MM.1S (cell line): ENCODE measurements at regions not wholly inside any gene's neighbourhood (a gene's known extent, or its start where the extent isn't known, plus 50 kb on each side); places are given as distances from the start of the nearest gene placed in this dataset.

Source experiments
- DNase-seq: peaks from one replicate; pipeline ENCODE4 v3.0.0-alpha.2; 2015
- H2AFZ ChIP-seq: fragments of 300-600 bp; sonication (generic); 2 replicates; pipeline ENCODE4 v1.6.0; 2016; ENCODE audit warnings: antibody characterized with exemption, low read length
- H3F3A ChIP-seq: fragments of 300-600 bp; sonication (generic); 2 replicates; pipeline ENCODE4 v1.6.1; 2016; ENCODE audit warnings: mild to moderate bottlenecking, antibody characterized with exemption, low read length, moderate library complexity, mixed read lengths; ENCODE audit not compliant: insufficient read depth
- H3K27ac ChIP-seq: fragments of 300-600 bp; sonication (generic); 2 replicates; pipeline ENCODE4 v1.5.1; 2016; ENCODE audit warnings: mild to moderate bottlenecking, low read length
- H3K27me3 ChIP-seq: fragments of 300-600 bp; sonication (generic); replicated peaks from 2 replicates; pipeline ENCODE4 v1.6.0; 2016; ENCODE audit warnings: low read length; ENCODE audit not compliant: insufficient read depth
- H3K36me3 ChIP-seq: fragments of 300-600 bp; sonication (generic); replicated peaks from 2 replicates; pipeline ENCODE4 v1.6.1; 2016; ENCODE audit warnings: mild to moderate bottlenecking, low read length, mixed read lengths; ENCODE audit not compliant: insufficient read depth
- H3K4me1 ChIP-seq: fragments of 300-600 bp; sonication (generic); 2 replicates; pipeline ENCODE4 v1.6.1; 2016; ENCODE audit warnings: low read length, mixed read lengths
- H3K4me2 ChIP-seq: fragments of 300-600 bp; sonication (generic); 2 replicates; pipeline ENCODE4 v1.6.0; 2016; ENCODE audit warnings: low read depth, low read length
- H3K4me3 ChIP-seq: fragments of 300-600 bp; sonication (generic); 2 replicates; pipeline ENCODE4 v1.5.1; 2016; ENCODE audit warnings: low read length, mixed read lengths
- H3K79me2 ChIP-seq: fragments of 300-600 bp; sonication (generic); 2 replicates; pipeline ENCODE4 v1.6.1; 2016; ENCODE audit warnings: mixed run types, low read length, mixed read lengths
- H3K9ac ChIP-seq: fragments of 300-600 bp; sonication (generic); 2 replicates; pipeline ENCODE4 v1.6.1; 2016; ENCODE audit warnings: low read length, mixed read lengths
- H3K9me2 ChIP-seq: fragments of 300-600 bp; sonication (generic); replicated peaks from 2 replicates; pipeline ENCODE4 v1.6.1; 2016; ENCODE audit warnings: mild to moderate bottlenecking, low read length, mixed read lengths; ENCODE audit not compliant: insufficient read depth
- H3K9me3 ChIP-seq: fragments of 300-600 bp; sonication (generic); replicated peaks from 2 replicates; pipeline ENCODE4 v1.6.1; 2016; ENCODE audit warnings: mild to moderate bottlenecking, low read length, mixed read lengths; ENCODE audit not compliant: insufficient read depth
- H4K20me1 ChIP-seq: fragments of 300-600 bp; sonication (generic); 2 replicates; pipeline ENCODE4 v1.6.1; 2016; ENCODE audit warnings: mild to moderate bottlenecking, low read length, moderate library complexity, mixed read lengths; ENCODE audit not compliant: insufficient read depth
- EZH2 ChIP-seq: fragments of 300-600 bp; sonication (generic); optimal IDR thresholded peaks from 2 replicates; pipeline ENCODE3; 2017; ENCODE audit warnings: low read depth, mild to moderate bottlenecking, antibody characterized with exemption, low read length, mixed read lengths
- EZH2phosphoT487 ChIP-seq: fragments of 300-600 bp; sonication (generic); IDR thresholded peaks from 2 replicates; pipeline ENCODE4 v1.6.1; 2018; ENCODE audit warnings: antibody characterized with exemption, low read length
- TF ChIP-seq, protein P1 (sequence below): fragments of 300-600 bp; sonication (generic); IDR thresholded peaks from 2 replicates; pipeline ENCODE4 v1.5.1; 2016; ENCODE audit warnings: antibody characterized with exemption, low read length, mixed read lengths

DNA sequence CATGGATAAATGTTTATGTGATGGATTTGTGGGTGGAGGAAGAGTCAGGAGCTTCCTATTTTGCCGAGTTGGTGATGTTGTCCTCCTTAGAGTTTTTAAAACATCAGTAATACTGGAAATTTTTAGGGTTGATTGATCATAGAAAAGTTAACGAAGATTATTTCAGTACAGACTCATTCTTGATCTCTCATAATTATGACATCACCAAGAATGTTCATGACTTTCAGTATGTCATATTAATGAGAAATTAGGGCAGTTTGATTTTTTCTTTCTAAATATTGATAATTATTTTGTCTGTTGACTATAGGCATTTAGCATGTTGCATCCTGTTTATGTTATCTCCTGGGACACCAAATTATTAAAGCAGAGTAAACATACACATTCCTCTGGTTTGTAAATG, 512.2 kb downstream of the CD109 start:
- H3K27me3 ChIP-seq: no peaks in the 10 kb centered on the region
- no peaks in the 10 kb centered on the region for H3K79me2 ChIP-seq
- H3K27ac ChIP-seq: no peak overlapping the region
- no peak overlapping the region for H3K4me2 ChIP-seq
- no peaks in the 10 kb centered on the region for H3K36me3 ChIP-seq
- no peaks in the 10 kb centered on the region for H3K9me3 ChIP-seq
- H3K9me2 ChIP-seq: no peaks in the 10 kb centered on the region
- no peaks in the 10 kb centered on the region for H3F3A ChIP-seq
- H3K9ac ChIP-seq: no peak overlapping the region
- H3K4me3 ChIP-seq: no peak overlapping the region
- no peak for TF ChIP-seq EZH2
- no peak for TF ChIP-seq EZH2phosphoT487
- TF ChIP-seq, protein P1, sequence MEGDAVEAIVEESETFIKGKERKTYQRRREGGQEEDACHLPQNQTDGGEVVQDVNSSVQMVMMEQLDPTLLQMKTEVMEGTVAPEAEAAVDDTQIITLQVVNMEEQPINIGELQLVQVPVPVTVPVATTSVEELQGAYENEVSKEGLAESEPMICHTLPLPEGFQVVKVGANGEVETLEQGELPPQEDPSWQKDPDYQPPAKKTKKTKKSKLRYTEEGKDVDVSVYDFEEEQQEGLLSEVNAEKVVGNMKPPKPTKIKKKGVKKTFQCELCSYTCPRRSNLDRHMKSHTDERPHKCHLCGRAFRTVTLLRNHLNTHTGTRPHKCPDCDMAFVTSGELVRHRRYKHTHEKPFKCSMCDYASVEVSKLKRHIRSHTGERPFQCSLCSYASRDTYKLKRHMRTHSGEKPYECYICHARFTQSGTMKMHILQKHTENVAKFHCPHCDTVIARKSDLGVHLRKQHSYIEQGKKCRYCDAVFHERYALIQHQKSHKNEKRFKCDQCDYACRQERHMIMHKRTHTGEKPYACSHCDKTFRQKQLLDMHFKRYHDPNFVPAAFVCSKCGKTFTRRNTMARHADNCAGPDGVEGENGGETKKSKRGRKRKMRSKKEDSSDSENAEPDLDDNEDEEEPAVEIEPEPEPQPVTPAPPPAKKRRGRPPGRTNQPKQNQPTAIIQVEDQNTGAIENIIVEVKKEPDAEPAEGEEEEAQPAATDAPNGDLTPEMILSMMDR: no peak
- H2AFZ ChIP-seq: no peak overlapping the region
- no peaks in the 10 kb centered on the region for H3K4me1 ChIP-seq
- no peaks in the 10 kb centered on the region for H4K20me1 ChIP-seq
- no peak for DNase-seq

DNA sequence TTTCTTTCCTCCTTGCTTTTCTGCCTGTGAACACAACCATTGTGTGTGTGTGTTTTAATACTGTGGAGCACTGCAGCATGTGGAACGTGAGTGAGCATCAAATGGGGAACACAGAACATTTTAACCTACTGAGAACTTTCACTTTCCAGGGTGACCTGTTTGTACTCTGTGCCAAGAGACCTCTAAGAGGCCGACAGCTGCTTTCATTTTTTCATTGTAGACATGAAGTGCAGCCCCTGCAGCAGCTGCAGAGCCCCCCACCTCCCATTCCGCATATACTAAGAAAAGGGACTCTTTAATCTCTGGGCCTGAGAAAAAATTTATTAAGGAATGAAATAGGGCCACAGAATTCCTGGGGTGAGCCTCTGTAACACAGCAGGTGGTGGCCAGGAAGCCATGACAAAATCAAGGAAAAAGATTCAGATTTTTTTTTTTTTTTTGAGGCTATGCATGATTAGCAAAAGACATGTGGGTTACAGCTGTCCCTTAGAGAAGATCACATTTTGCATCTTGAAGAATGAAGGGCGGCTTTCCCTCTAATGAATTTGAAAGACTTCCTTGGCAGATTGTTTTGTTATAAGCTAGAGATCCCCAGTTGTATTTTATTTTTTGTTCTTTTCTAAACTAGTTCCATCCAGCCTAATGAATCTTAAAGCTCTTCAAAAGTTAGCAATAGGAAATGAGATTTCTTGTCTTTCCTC, 503.4 kb downstream of the CD109 start:
- Histone ChIP-seq H3K36me3 (no peaks in the 10 kb centered on the region), H3K27ac (no peak overlapping the region), H3K4me3 (no peak overlapping the region), H3K9me2 (no peaks in the 10 kb centered on the region), H3K9me3 (no peaks in the 10 kb centered on the region), H3K79me2 (no peaks in the 10 kb centered on the region), H3K9ac (no peak overlapping the region), H3K27me3 (no peaks in the 10 kb centered on the region), H4K20me1 (no peaks in the 10 kb centered on the region), H2AFZ (no peak overlapping the region), H3K4me2 (no peak overlapping the region), H3F3A (no peaks in the 10 kb centered on the region), H3K4me1 (no peaks in the 10 kb centered on the region)
- no peak for DNase-seq
- TF ChIP-seq EZH2phosphoT487 (no peak), EZH2 (no peak)
- TF ChIP-seq, protein P1: no peak

DNA sequence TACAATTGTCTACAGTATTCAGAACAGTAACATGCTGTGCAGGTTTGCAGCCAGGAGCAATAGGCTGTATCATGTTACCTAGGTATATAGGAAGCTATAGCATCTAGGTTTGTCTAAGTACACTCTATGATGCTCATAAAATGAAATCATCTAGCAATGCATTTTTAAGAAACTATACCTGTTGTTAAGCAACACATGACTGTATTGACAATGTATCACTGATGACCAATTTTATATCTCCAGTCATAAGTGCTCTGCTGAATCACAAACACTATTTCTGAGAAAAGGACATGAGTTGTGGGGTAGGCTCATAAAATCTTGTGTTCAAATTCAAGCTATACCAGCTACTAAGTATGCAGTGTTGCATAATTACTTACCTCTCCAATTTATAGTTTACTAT, 501.3 kb downstream of the CD109 start:
- no peaks in the 10 kb centered on the region for H3K4me1 ChIP-seq
- H2AFZ ChIP-seq: no peak overlapping the region
- H3K9me3 ChIP-seq: no peaks in the 10 kb centered on the region
- H3K4me3 ChIP-seq: no peak overlapping the region
- H3K9me2 ChIP-seq: no peaks in the 10 kb centered on the region
- no peaks in the 10 kb centered on the region for H4K20me1 ChIP-seq
- no peak for DNase-seq
- H3K4me2 ChIP-seq: no peak overlapping the region
- no peak overlapping the region for H3K27ac ChIP-seq
- H3F3A ChIP-seq: no peaks in the 10 kb centered on the region
- no peak overlapping the region for H3K9ac ChIP-seq
- H3K79me2 ChIP-seq: no peaks in the 10 kb centered on the region
- H3K36me3 ChIP-seq: no peaks in the 10 kb centered on the region
- TF ChIP-seq EZH2phosphoT487 (no peak), EZH2 (no peak)
- TF ChIP-seq, protein P1: no peak
- H3K27me3 ChIP-seq: no peaks in the 10 kb centered on the region
